ENCODE measurements at regions not wholly inside any gene's neighbourhood (a gene's known extent, or its start where the extent isn't known, plus 50 kb on each side); places are given as distances from the start of the nearest gene placed in this dataset.

DNA sequence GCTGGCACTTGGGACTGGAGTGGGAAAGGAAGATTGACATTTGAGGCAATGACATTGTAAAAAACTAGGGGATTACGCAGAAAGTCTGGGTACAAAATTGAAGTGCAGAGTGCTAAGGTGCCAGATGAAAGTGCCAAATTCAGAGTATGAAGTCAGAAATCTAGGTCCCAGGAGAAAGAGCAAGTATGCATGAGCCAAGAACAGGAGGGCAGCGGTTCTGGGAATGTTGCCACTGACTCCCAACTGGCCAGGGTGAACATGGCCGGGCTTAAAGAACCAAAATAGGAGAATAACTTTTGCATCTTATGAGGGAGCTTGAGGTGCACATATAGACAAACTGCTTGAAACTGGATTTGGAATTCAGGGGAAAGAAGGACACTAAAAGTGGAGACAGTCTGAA is 495.8 kb upstream of the KLF12 start:
- RAD21 ChIA-PET (ENCODE audit: unreplicated experiment), result no interaction called here
- CTCF ChIA-PET, result no interaction called here
- Histone ChIP-seq H3K9ac (ENCODE audit: control insufficient read depth, insufficient read depth, low read length) (no peak overlapping the region), H3K36me3 (ENCODE audit: control insufficient read depth in 2 of 2, insufficient read depth in 2 of 2, low read length in 1 of 2) (no peaks in the 10 kb centered on the region), H4K20me1 (ENCODE audit: control insufficient read depth, insufficient read depth) (no peaks in the 10 kb centered on the region), H3K9me3 (replicated peaks; ENCODE audit: control insufficient read depth, insufficient read depth, low read length) (no peaks in the 10 kb centered on the region), H3K27ac (ENCODE audit: control insufficient read depth, insufficient read depth) (no peak overlapping the region), H3K4me2 (ENCODE audit: control insufficient read depth, insufficient read depth) (no peak overlapping the region), H2AFZ (ENCODE audit: control insufficient read depth, low read depth, low read length) (no peak overlapping the region), H3K4me1 (ENCODE audit: control insufficient read depth, insufficient read depth, low read length) (no peaks in the 10 kb centered on the region), H3K79me2 (ENCODE audit: control insufficient read depth, insufficient read depth, low read length) (no peaks in the 10 kb centered on the region), H3K27me3 (replicated peaks in 1 of 2; ENCODE audit: control insufficient read depth in 2 of 2, insufficient read depth in 2 of 2, low read length in 1 of 2) (no peaks in the 10 kb centered on the region), H3K4me3 (no peak overlapping the region)
- in situ Hi-C loops (cut with MboI) (no loop called here), intact Hi-C loops (cut with micrococcal nuclease; ENCODE audit: unreplicated experiment) (no loop called here)
- DNase-seq (ENCODE audit: low read depth, low spot score) (no peak), ATAC-seq (no peak), FAIRE-seq (no peak)
- no peak for TF ChIP-seq GATAD2B (conservative IDR thresholded peaks at IDR 0.05; ENCODE audit: low read depth)
- no peak for TF ChIP-seq NBN (IDR thresholded peaks at IDR 0.05)
- no peak for TF ChIP-seq TBL1XR1 (IDR thresholded peaks at IDR 0.05; ENCODE audit: low read depth, low read length)
- TF ChIP-seq, protein P1, sequence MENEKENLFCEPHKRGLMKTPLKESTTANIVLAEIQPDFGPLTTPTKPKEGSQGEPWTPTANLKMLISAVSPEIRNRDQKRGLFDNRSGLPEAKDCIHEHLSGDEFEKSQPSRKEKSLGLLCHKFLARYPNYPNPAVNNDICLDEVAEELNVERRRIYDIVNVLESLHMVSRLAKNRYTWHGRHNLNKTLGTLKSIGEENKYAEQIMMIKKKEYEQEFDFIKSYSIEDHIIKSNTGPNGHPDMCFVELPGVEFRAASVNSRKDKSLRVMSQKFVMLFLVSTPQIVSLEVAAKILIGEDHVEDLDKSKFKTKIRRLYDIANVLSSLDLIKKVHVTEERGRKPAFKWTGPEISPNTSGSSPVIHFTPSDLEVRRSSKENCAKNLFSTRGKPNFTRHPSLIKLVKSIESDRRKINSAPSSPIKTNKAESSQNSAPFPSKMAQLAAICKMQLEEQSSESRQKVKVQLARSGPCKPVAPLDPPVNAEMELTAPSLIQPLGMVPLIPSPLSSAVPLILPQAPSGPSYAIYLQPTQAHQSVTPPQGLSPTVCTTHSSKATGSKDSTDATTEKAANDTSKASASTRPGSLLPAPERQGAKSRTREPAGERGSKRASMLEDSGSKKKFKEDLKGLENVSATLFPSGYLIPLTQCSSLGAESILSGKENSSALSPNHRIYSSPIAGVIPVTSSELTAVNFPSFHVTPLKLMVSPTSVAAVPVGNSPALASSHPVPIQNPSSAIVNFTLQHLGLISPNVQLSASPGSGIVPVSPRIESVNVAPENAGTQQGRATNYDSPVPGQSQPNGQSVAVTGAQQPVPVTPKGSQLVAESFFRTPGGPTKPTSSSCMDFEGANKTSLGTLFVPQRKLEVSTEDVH (IDR thresholded peaks at IDR 0.05; ENCODE audit: low read depth, partially characterized antibody), result no peak
- WGBS (ENCODE audit: insufficient coverage, insufficient replicate concordance, low lambda C conversion rate, missing lambda C conversion rate), result 35% methylated on average over 3 of the region's 3 CpGs
- no TSS peak for BruUV-seq (replicated peaks)
- SMC1A ChIA-PET (ENCODE audit: uncharacterized antibody, unreplicated experiment), result no interaction called here
- POLR2A ChIA-PET, result no interaction called here

DNA sequence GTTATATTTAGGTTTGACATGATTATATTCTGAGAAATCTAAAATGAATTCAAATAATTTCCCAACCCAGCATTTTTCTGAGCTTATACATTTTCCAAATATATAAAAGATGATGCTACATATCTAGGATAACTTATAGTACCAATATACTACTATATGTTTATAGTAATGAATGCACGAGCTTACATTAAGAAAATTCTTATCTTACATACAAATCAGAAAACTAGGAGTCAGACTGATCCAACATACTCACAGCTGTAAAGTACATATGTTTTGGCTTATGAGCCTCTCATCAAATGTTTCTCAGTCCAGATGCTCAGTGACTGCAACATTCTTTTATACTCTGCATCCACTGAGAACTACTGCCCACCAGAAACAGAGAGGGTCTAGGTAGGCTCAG is 491.3 kb upstream of the KLF12 start:
- no peak for DNase-seq (ENCODE audit: low read depth, low spot score)
- ChIA-PET CTCF (no interaction called here), SMC1A (ENCODE audit: uncharacterized antibody, unreplicated experiment) (interaction anchor here (0.6 kb wide), 1 partner anchor 183 kb away, joined by 3 read pairs; no protein-coding TSS in a partner anchor), RAD21 (ENCODE audit: unreplicated experiment) (no interaction called here), POLR2A (no interaction called here)
- no peaks in the 10 kb centered on the region for H4K20me1 ChIP-seq (ENCODE audit: control insufficient read depth, insufficient read depth)
- H3K4me3 ChIP-seq, result no peak overlapping the region
- H3K36me3 ChIP-seq (ENCODE audit: control insufficient read depth in 2 of 2, insufficient read depth in 2 of 2, low read length in 1 of 2), result no peaks in the 10 kb centered on the region
- no peaks in the 10 kb centered on the region for H3K9me3 ChIP-seq (replicated peaks; ENCODE audit: control insufficient read depth, insufficient read depth, low read length)
- no peak overlapping the region for H3K9ac ChIP-seq (ENCODE audit: control insufficient read depth, insufficient read depth, low read length)
- BruUV-seq (replicated peaks), result no TSS peak
- no peak for ATAC-seq
- no peak overlapping the region for H2AFZ ChIP-seq (ENCODE audit: control insufficient read depth, low read depth, low read length)
- no peak overlapping the region for H3K4me2 ChIP-seq (ENCODE audit: control insufficient read depth, insufficient read depth)
- H3K27me3 ChIP-seq (replicated peaks in 1 of 2; ENCODE audit: control insufficient read depth in 2 of 2, insufficient read depth in 2 of 2, low read length in 1 of 2), result no peaks in the 10 kb centered on the region
- no peaks in the 10 kb centered on the region for H3K4me1 ChIP-seq (ENCODE audit: control insufficient read depth, insufficient read depth, low read length)
- intact Hi-C loops (cut with micrococcal nuclease; ENCODE audit: unreplicated experiment), result no loop called here
- H3K79me2 ChIP-seq (ENCODE audit: control insufficient read depth, insufficient read depth, low read length), result no peaks in the 10 kb centered on the region
- H3K27ac ChIP-seq (ENCODE audit: control insufficient read depth, insufficient read depth), result no peak overlapping the region
- in situ Hi-C loops (cut with MboI), result no loop called here
- FAIRE-seq, result no peak
- no peak for TF ChIP-seq ZZZ3 (IDR thresholded peaks at IDR 0.05; ENCODE audit: control insufficient read depth, insufficient read length, low read depth)
- no peak for TF ChIP-seq STAT3 (IDR thresholded peaks at IDR 0.05; ENCODE audit: low read depth, low read length)
- TF ChIP-seq, protein P2, sequence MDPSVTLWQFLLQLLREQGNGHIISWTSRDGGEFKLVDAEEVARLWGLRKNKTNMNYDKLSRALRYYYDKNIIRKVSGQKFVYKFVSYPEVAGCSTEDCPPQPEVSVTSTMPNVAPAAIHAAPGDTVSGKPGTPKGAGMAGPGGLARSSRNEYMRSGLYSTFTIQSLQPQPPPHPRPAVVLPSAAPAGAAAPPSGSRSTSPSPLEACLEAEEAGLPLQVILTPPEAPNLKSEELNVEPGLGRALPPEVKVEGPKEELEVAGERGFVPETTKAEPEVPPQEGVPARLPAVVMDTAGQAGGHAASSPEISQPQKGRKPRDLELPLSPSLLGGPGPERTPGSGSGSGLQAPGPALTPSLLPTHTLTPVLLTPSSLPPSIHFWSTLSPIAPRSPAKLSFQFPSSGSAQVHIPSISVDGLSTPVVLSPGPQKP (IDR thresholded peaks at IDR 0.05; ENCODE audit: low read depth, low read length), result no peak
- WGBS (ENCODE audit: insufficient coverage, insufficient replicate concordance, low lambda C conversion rate, missing lambda C conversion rate), result 0% methylated on average over 1 of the region's 1 CpG
